HG02571 (cell line): ENCODE measurements at regions not wholly inside any gene's neighbourhood (a gene's known extent, or its start where the extent isn't known, plus 50 kb on each side); places are given as distances from the start of the nearest gene placed in this dataset.
"Not testable (repeated sequence)": the region's sequence is repeated elsewhere in the genome, so short reads cannot be mapped to it uniquely, and the experiment has no call there.

Experiments used
- ATAC-seq: cut with Tn5 transposase; IDR thresholded peaks from one replicate; pipeline ENCODE4 v1.9.1; 2021; ENCODE audit warnings: mild to moderate bottlenecking, moderate library complexity; ENCODE audit not compliant: unreplicated experiment

GRCh38 chr2:139737659-139738058 lies 957.5 kb upstream of the NXPH2 start:
- ATAC-seq, result no peak

DNA sequence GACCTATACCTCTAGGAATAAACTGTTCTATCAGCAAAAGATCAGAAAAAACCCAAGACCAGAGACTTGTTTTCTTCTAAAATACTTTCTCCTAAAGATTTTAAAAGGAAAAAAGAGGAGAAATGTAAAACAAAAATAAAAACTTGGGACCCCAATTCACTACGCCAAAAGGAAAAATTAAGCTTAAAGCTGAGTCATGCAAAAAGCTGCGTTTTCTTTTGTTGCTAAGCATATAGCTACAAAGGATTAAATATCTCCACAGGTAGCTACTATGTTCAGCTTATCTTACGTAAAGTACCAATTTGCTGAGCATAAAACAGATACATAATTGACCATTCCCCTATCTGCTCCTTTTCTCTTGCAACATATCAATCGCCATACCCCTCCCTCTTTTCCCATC lies 950.0 kb upstream of the NXPH2 start:
- no peak for ATAC-seq

- ATAC-seq, result no peak
Measured at GRCh38 chr2:139721411-139721995, 941.3 kb upstream of the NXPH2 start.

DNA sequence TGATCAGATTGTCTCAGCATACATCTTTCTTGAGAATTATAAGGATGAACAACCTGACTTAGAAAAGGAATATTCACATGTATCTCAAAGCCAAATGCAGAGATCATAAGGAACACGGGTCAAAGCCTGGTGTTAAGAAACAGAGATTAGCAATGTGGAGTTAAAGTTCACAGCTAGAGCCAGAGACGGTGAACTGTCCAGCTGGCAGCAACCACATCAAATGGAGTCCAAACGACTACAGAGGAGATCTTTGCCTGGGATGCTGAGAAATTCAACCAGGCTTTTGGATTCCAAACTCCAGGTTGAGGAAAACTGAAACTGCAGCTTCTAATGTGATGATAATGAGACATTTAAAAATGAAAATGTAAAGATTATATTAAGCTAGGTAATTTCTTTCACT lies 939.9 kb upstream of the NXPH2 start:
- ATAC-seq, result no peak

DNA sequence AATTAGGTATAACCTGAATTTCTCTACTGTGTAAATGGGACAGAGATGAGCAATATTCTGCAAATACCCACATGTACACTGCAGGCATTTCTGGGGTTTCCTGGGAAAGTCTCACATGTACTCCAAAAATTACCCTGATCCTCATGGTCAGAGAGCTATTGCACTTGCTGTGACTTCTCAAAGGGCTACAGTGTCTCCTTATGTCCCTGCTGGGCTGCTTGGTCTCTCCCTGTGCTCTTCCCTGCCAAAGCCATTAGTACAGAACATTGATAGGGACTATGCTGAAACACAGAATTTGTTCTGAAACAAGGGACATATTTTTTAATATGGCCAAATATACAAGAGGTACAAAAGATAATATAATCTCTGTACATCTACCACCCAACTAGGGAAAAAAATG lies 924.4 kb upstream of the NXPH2 start:
- no peak for ATAC-seq

GRCh38 chr2:139694327-139694726 lies 914.1 kb upstream of the NXPH2 start:
- no peak for ATAC-seq

GRCh38 chr2:139686205-139686604 lies 906.0 kb upstream of the NXPH2 start:
- ATAC-seq, result no peak

- no peak for ATAC-seq
Measured at GRCh38 chr2:139685090-139685983, 905.1 kb upstream of the NXPH2 start.

DNA sequence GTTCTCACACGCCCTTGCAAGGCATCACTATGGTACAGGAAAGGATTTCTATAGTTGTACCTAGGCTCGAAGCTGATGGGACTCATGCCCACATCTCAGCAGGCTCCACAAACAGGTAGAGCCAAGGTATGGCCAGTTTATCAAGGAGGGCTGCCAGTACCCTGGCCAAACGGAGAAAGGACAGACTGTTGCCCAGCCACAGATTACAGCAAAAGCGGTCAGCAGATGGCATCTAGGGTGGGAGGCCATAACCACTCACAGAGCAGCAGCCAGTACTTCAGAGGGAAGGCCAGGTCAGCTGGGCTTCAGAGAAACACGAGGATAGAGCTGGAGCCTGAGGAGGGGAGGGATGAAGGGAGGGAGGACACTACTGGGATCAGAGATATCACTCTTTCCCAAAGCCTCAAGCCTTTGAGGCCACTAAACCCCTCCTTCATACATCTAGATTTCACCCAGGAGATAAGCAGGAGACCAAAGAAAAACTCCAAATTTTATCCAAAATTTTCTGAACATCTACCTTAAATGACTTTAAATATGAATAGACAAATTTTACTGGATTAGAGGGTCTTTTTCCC lies 904.2 kb upstream of the NXPH2 start:
- ATAC-seq, result no peak

GRCh38 chr2:139674577-139674976 lies 894.4 kb upstream of the NXPH2 start:
- ATAC-seq, result no peak

GRCh38 chr2:139673447-139673846 lies 893.3 kb upstream of the NXPH2 start:
- not testable (repeated sequence) for ATAC-seq

- ATAC-seq, result no peak
Measured at GRCh38 chr2:139669675-139670074, 889.5 kb upstream of the NXPH2 start.

DNA sequence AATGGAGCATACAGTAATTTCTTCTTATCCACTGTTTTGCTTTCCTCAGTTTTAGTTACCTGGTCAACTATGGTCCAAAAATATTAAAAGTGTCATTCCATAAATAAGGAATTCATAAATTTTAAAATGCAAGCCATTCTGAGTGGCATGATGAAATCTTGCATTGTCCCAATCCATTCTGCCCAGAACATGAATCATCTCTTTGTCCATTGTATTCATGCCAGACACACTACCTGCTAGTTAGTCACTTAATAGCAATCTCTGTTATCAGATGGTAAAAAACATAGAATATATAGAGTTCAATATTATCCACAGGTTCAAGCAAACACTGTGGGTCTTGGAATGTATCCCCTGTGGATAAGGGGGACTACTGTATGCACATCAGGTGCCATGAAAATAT lies 872.2 kb upstream of the NXPH2 start:
- no peak for ATAC-seq

- ATAC-seq, result no peak
Measured at GRCh38 chr2:139645617-139646016, 865.4 kb upstream of the NXPH2 start.

- ATAC-seq, result no peak
Measured at GRCh38 chr2:139643139-139643538, 862.9 kb upstream of the NXPH2 start.

DNA sequence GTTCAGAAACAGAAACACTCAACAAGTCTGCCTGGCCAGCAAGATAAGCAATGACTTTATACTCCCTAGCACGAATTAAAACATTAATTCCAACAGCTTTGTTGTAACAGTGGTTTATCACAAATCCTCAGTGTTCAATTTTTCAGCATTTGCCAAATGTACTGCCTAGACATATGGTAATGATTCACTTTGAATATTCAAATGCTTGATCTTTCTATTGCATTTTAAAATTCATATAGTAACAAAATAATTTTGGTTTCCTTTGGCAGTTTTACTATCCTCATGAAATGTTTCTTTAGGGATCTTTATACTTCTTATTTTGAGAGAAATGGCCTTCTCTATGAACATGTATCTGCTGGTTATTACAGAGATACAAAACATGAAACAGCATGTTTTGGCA lies 851.8 kb upstream of the NXPH2 start:
- ATAC-seq, result no peak

DNA sequence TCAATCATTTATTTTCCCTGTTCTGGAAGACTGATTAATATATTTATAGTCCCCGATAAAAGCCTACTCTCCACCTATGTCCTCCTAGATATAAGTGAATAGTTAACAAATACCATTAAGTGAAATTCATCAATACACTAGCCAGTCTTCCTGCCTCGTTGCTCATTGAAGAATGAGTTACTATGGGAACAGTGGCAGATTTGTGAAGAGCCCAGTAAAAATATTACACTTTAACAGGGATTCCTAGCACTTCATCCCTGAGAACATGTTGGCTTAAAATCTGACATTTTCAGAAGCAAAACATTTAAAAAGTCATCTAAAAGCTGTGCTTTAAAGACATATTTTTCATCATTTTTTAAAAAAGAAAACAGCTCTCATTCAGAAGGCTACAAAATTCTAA lies 848.7 kb upstream of the NXPH2 start:
- ATAC-seq, result no peak

DNA sequence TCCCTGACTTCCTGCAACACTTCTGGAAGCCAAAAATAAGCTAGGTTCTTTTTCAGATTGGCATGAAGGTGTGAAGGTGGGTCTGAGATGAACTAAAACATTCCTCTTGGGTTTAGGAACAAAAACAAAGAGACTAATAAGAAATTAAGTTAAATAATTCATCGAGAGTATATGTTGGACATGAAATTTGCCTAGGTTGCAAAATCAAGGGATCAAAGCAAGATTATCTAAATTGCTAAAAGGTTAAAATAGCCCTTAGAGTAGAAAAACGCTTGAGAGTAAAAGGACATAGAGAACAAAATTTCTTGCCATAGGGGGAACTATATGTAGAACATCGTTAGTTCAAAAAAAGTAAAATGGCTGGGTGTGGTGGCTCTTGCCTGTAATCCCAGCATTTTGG lies 845.9 kb upstream of the NXPH2 start:
- no peak for ATAC-seq

DNA sequence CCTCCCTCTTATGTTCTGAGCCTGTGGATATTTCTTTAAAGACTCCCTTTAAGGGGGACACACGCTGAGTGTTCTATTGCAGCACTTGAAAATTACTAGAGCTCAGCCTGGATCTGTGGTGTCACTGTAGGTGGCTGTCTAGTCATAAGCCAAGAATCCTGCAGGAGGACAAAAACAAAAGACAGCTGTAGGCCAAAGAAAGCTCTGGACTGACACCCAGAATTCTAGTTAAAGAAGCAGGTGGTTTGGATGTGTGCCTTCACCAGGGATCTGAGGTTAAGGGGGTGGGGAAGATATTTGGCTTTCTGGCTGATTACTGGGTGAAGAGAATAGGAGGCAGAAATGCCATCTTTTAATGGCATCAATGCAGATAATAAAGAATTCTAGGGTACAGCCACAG lies 842.5 kb upstream of the NXPH2 start:
- ATAC-seq, result no peak

- no peak for ATAC-seq
Measured at GRCh38 chr2:139617747-139618146, 837.6 kb upstream of the NXPH2 start.

DNA sequence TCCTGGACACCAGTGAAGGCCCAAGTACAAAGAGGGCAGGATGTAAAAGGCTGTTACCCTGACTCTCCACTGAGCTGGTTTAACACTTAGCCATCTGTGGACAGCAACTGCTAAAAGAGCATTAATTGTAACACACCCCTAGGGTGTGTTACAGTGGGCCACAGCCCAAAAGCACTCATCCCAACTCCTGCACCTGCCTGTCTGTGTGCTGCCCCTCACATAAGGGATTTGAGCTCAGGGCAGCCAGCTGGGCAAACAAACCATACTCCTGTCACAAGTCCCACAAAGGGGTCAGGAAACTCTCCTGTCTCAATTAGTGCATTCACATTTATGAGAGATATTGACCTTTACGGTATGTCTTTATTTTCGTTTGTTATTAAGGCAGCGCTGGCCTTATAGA lies 833.1 kb upstream of the NXPH2 start:
- no peak for ATAC-seq

DNA sequence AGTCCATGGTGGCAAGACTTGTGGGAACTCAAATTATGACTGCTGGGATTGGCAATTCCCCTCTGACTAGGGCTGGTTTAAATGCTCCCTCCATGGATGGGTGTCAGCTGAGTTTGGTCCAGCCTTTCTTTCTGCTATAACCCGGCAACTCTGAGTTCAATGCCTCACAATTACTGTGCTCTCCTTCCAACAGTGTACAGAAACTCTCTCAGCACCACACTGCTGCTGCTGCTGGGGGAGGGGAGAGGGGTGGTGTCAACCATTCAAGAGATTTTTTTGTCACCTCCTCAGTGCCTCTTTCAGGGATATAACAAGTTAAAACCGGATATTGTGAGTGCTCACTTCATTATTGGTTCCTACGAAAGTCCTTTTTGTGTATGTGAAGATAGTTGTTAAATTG lies 830.3 kb upstream of the NXPH2 start:
- no peak for ATAC-seq
